ENCODE measurements at regions not wholly inside any gene's neighbourhood (a gene's known extent, or its start where the extent isn't known, plus 50 kb on each side); places are given as distances from the start of the nearest gene placed in this dataset.
A peak's percentile ranks its signal among the peaks of the same experiment; 100 is the strongest.

DNA sequence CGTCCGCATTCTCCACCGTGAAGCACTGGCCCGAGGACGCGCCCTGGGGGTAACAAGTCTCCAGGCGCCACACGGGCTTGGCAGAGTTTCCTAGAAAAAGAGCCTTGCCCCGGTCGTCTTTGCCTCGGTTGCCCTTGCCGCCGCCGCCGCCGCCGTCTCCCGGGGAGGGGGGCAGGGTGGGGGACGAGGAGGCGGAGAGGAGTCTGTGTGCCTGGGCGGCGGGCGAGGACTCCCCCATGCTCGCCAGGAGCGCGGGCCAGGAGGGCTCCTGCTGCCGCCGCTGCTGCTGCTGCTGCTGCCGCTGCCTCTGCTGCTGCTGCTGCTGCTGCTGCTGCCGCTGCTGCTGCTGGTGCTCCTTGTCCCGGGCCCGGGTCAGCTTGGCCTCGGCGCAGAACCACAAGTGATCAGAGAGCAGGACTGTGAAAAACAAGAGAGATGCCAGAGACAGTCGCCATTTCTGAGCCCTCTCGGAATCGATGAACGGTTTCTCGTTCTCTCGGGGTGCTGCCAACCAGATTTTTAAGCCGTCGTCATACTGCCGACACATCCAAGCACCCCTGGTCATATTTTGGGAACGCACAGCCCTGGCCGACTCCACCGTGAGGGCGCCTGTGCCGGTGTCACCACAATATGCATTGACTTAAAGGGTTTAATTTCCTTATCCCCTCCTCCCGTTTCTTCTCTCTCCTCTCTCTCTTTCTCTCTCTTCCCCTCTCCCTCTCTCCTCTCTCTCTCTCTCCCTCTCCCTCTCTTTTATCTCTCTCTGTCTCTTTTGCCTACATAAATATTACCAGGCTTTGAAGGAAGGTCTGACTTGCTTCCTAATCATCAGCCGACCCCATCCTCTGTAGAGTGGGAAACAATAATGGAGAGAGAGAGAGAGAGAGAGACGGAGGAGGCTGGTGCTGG is 349.1 kb downstream of the LIG4 start (continued):
- TF ChIP-seq, protein P1, sequence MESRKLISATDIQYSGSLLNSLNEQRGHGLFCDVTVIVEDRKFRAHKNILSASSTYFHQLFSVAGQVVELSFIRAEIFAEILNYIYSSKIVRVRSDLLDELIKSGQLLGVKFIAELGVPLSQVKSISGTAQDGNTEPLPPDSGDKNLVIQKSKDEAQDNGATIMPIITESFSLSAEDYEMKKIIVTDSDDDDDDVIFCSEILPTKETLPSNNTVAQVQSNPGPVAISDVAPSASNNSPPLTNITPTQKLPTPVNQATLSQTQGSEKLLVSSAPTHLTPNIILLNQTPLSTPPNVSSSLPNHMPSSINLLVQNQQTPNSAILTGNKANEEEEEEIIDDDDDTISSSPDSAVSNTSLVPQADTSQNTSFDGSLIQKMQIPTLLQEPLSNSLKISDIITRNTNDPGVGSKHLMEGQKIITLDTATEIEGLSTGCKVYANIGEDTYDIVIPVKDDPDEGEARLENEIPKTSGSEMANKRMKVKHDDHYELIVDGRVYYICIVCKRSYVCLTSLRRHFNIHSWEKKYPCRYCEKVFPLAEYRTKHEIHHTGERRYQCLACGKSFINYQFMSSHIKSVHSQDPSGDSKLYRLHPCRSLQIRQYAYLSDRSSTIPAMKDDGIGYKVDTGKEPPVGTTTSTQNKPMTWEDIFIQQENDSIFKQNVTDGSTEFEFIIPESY (IDR thresholded peaks at IDR 0.05; ENCODE audit: borderline replicate concordance, low read depth): no peak
- TF ChIP-seq TAF1 (IDR thresholded peaks at IDR 0.05; ENCODE audit: borderline replicate concordance, low read depth, low read length) (no peak), POLR2AphosphoS5 (IDR thresholded peaks at IDR 0.05; ENCODE audit: low read depth, low read length) (no peak), RAD21 (IDR thresholded peaks at IDR 0.05; ENCODE audit: low read length) (no peak), TCF12 (IDR thresholded peaks at IDR 0.05) (no peak), MEF2A (IDR thresholded peaks at IDR 0.05; ENCODE audit: borderline replicate concordance, low read depth) (no peak), TEAD4 (IDR thresholded peaks at IDR 0.05; ENCODE audit: borderline replicate concordance, insufficient read depth) (0 out of 2 replicates have a peak, but pooled peaks have one; percentile 26), RCOR1 (IDR thresholded peaks at IDR 0.05; ENCODE audit: low read length) (no peak), FOXJ3 (CRISPR knock-in tag; IDR thresholded peaks at IDR 0.05) (no peak), ELF1 (IDR thresholded peaks at IDR 0.05) (no peak), CHD2 (IDR thresholded peaks at IDR 0.05; ENCODE audit: low read length, partially characterized antibody) (no peak), NRF1 (IDR thresholded peaks at IDR 0.05; ENCODE audit: low read depth, low read length) (no peak), RXRA (IDR thresholded peaks at IDR 0.05; ENCODE audit: borderline replicate concordance, low read depth) (no peak), EP300 (IDR thresholded peaks at IDR 0.05; ENCODE audit: borderline replicate concordance in 1 of 2, low read depth in 1 of 2, low read length in 1 of 2) (peak in 1 of 2 experiments; percentile 14; a peak in 1 of 4 replicates), GATA2 (CRISPR knock-in tag; IDR thresholded peaks at IDR 0.05) (no peak)
- TF ChIP-seq, protein P2, sequence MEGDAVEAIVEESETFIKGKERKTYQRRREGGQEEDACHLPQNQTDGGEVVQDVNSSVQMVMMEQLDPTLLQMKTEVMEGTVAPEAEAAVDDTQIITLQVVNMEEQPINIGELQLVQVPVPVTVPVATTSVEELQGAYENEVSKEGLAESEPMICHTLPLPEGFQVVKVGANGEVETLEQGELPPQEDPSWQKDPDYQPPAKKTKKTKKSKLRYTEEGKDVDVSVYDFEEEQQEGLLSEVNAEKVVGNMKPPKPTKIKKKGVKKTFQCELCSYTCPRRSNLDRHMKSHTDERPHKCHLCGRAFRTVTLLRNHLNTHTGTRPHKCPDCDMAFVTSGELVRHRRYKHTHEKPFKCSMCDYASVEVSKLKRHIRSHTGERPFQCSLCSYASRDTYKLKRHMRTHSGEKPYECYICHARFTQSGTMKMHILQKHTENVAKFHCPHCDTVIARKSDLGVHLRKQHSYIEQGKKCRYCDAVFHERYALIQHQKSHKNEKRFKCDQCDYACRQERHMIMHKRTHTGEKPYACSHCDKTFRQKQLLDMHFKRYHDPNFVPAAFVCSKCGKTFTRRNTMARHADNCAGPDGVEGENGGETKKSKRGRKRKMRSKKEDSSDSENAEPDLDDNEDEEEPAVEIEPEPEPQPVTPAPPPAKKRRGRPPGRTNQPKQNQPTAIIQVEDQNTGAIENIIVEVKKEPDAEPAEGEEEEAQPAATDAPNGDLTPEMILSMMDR (IDR thresholded peaks at IDR 0.05): no peak
- TF ChIP-seq, protein P3, sequence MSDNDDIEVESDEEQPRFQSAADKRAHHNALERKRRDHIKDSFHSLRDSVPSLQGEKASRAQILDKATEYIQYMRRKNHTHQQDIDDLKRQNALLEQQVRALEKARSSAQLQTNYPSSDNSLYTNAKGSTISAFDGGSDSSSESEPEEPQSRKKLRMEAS (IDR thresholded peaks at IDR 0.05; ENCODE audit: low read depth): no peak; the same call in 1 of the 2 replicates
